CD1c-positive myeloid dendritic cell (primary cell): ENCODE measurements at regions not wholly inside any gene's neighbourhood (a gene's known extent, or its start where the extent isn't known, plus 50 kb on each side); places are given as distances from the start of the nearest gene placed in this dataset.

Experiments
- DNase-seq: peaks from one replicate; pipeline ENCODE4 v3.0.0-alpha.2; 2016; ENCODE audit errors: extremely low spot score

DNA sequence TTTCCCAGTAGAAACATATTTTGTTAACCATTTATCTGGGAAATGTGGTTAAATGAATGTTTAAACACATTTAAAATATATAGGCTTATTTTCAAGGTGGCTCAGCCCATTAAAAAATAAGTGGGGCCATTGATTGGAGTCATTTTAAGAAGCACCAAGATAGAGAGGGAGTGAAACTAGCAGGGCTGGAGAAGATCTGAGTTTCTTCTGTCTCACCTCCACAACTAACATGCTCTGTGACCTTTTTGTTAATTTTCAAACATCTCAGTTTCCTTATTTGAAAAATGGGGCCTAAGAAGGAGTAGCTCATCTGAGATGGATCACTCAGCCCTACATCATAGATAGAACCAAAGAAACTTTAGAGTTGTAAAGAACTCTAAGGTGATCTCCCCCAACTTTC lies 254.8 kb downstream of the KCNS3 start:
- no peak for DNase-seq

GRCh38 chr2:18132697-18133096 lies 254.2 kb downstream of the KCNS3 start:
- DNase-seq, result no peak

GRCh38 chr2:18131761-18132160 lies 253.3 kb downstream of the KCNS3 start:
- no peak for DNase-seq

- no peak for DNase-seq
Observed at GRCh38 chr2:18129348-18129747, 250.9 kb downstream of the KCNS3 start.

DNA sequence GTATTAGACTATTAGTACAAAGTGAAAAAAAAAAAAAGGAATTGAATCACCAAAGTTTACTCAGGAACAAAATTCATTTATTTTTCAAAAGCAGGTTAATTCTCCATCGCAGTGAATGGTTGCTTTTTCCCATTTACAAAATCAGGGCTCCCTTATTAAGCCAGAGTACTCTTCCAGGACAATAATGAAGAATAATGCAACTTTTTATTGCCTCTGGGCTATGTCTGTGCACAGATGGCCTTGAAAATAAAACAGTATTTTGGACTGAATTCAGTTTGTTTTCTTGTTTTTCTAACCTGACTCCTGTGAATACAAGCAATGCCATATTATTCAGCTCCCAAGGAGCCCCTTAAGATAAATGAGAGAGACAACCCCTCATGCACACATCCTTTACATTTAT lies 246.8 kb downstream of the KCNS3 start:
- DNase-seq, result no peak

- no peak for DNase-seq
Observed at GRCh38 chr2:18124116-18124835, 245.8 kb downstream of the KCNS3 start.

- no peak for DNase-seq
Observed at GRCh38 chr2:18123577-18123976, 245.1 kb downstream of the KCNS3 start.

GRCh38 chr2:18123211-18123570 lies 244.7 kb downstream of the KCNS3 start:
- DNase-seq, result no peak

- DNase-seq, result no peak
Observed at GRCh38 chr2:18122544-18123210, 244.2 kb downstream of the KCNS3 start.

DNA sequence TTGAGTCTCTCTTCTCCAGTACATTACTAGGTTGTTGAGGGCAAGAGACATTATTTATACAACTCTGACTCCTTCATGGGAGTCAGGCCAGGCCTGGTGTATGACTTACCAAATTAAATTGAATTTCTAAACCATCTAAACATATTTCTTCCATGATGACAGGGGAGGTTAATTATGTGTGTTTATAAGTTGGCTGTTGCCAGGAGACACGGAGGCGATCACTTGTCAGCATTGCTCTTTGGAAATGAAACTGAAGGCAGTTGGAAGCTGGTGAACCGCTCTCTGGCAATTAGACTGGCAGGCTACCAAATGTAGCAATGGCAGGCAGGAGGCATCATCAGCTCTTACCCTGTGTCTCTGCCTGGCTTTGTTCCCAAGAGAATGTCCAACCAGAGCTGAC lies 241.4 kb downstream of the KCNS3 start:
- no peak for DNase-seq

- DNase-seq, result no peak
Observed at GRCh38 chr2:18118703-18119102, 240.2 kb downstream of the KCNS3 start.

GRCh38 chr2:18117592-18117991 lies 239.1 kb downstream of the KCNS3 start:
- no peak for DNase-seq

GRCh38 chr2:18110222-18110621 lies 231.8 kb downstream of the KCNS3 start:
- no peak for DNase-seq

DNA sequence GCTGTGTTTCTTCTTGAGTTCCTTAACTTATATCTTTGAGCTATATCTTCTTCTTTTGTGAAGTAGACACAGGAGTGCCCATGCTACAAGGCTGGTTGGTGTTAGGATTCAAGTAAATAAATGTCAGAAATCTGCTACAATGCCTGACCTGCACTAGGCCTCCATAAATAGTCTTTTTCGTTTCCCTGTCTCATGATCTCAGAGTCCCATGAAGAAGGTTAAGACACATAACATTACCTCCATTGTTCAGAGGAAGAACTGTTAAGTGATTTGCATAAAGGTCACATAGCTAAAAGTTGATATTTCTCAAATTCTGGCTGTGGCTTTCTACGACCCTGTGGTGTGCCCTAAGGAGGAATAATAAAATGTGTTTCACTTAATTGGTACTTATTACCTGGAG lies 228.4 kb downstream of the KCNS3 start:
- DNase-seq, result no peak

- DNase-seq, result no peak
Observed at GRCh38 chr2:18105929-18106328, 227.5 kb downstream of the KCNS3 start.

GRCh38 chr2:18104595-18105224 lies 226.2 kb downstream of the KCNS3 start:
- no peak for DNase-seq

- no peak for DNase-seq
Observed at GRCh38 chr2:18096836-18097405, 218.5 kb downstream of the KCNS3 start.

- no peak for DNase-seq
Observed at GRCh38 chr2:18094277-18094676, 215.8 kb downstream of the KCNS3 start.

- no peak for DNase-seq
Observed at GRCh38 chr2:18093196-18093595, 214.7 kb downstream of the KCNS3 start.

- DNase-seq, result no peak
Observed at GRCh38 chr2:18092760-18093159, 214.3 kb downstream of the KCNS3 start.

DNA sequence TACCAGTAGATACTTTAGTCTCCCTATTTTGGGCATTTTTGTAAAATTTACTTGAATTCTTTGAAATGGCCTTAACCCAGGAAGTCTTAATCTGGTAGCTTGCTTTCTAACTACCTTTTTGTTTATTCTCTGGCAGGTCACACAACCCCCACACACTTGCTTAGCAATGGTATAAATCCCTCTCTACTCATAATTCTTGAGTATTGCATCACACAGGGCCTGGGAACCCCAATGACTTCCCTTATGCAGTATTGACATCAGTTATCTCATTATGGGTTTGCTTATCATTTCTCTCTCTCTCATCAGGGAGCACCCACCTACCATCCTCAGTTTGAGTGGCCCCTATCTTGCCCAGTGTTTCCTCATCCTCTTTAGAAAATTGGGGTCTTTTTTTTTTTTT lies 207.1 kb downstream of the KCNS3 start:
- DNase-seq, result no peak

GRCh38 chr2:18084376-18084775 lies 205.9 kb downstream of the KCNS3 start:
- DNase-seq, result no peak

DNA sequence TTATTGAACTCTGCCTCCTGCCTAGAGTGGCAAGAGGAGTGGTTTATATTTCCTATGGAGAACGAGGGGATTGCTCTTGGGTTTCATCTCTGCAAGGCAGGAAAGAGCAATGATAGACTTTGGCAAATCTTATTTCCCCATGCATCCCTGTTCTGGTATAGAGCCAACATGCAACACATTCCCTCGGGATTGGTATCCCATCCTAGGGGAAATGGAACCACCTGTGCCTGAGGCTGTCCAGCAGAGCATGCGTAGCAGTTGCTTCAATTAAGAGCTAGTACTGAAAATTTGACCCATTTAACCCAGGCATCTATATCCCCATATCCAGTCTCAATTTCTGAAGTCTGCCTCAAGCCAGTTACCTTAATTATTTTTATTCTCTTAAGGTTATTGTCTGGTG lies 205.3 kb downstream of the KCNS3 start:
- DNase-seq, result no peak
